ENCODE measurements at regions not wholly inside any gene's neighbourhood (a gene's known extent, or its start where the extent isn't known, plus 50 kb on each side); places are given as distances from the start of the nearest gene placed in this dataset.

- no peak overlapping the region for H3K4me3 ChIP-seq
- no peak for TF ChIP-seq CTCF (IDR thresholded peaks at IDR 0.05)
- no peaks in the 10 kb centered on the region for H3K4me1 ChIP-seq
- H3K27ac ChIP-seq, result no peak overlapping the region
- no peaks in the 10 kb centered on the region for H3K36me3 ChIP-seq
- DNase-seq (ENCODE audit: low spot score in 2 of 2), result no peak
- intact Hi-C loops (cut with DNase I), result no loop called here
- no peaks in the 10 kb centered on the region for H3K9me3 ChIP-seq
- no peaks in the 10 kb centered on the region for H3K27me3 ChIP-seq
Observed at GRCh38 chr13:21228738-21229137, 52.3 kb downstream of the MRPL57 start.

- TF ChIP-seq CTCF (IDR thresholded peaks at IDR 0.05), result no peak
- Histone ChIP-seq H3K27ac (no peak overlapping the region), H3K27me3 (no peaks in the 10 kb centered on the region), H3K4me3 (no peak overlapping the region), H3K9me3 (no peaks in the 10 kb centered on the region), H3K4me1 (no peaks in the 10 kb centered on the region), H3K36me3 (no peaks in the 10 kb centered on the region)
- DNase-seq (ENCODE audit: low spot score in 2 of 2), result no peak
- intact Hi-C loops (cut with DNase I), result no loop called here
Observed at GRCh38 chr13:21229241-21230024, 53.0 kb downstream of the MRPL57 start.

GRCh38 chr13:21230516-21230915 is 54.1 kb downstream of the MRPL57 start:
- Histone ChIP-seq H3K4me3 (no peak overlapping the region), H3K36me3 (no peaks in the 10 kb centered on the region), H3K27ac (no peak overlapping the region), H3K9me3 (no peaks in the 10 kb centered on the region), H3K4me1 (no peaks in the 10 kb centered on the region), H3K27me3 (no peaks in the 10 kb centered on the region)
- no peak for DNase-seq (ENCODE audit: low spot score in 2 of 2)
- no peak for TF ChIP-seq CTCF (IDR thresholded peaks at IDR 0.05)
- intact Hi-C loops (cut with DNase I), result no loop called here

GRCh38 chr13:21231426-21231940 is 55.0 kb downstream of the MRPL57 start:
- no peak for DNase-seq (ENCODE audit: low spot score in 2 of 2)
- no peaks in the 10 kb centered on the region for H3K4me1 ChIP-seq
- no peaks in the 10 kb centered on the region for H3K27me3 ChIP-seq
- no peak overlapping the region for H3K27ac ChIP-seq
- H3K4me3 ChIP-seq, result no peak overlapping the region
- no peaks in the 10 kb centered on the region for H3K36me3 ChIP-seq
- intact Hi-C loops (cut with DNase I), result no loop called here
- TF ChIP-seq CTCF (IDR thresholded peaks at IDR 0.05), result no peak
- no peaks in the 10 kb centered on the region for H3K9me3 ChIP-seq

GRCh38 chr13:21232196-21232595 is 55.7 kb downstream of the MRPL57 start:
- DNase-seq (ENCODE audit: low spot score in 2 of 2), result no peak
- Histone ChIP-seq H3K4me1 (no peaks in the 10 kb centered on the region), H3K9me3 (no peaks in the 10 kb centered on the region), H3K36me3 (no peaks in the 10 kb centered on the region), H3K4me3 (no peak overlapping the region), H3K27ac (no peak overlapping the region), H3K27me3 (no peaks in the 10 kb centered on the region)
- intact Hi-C loops (cut with DNase I), result no loop called here
- no peak for TF ChIP-seq CTCF (IDR thresholded peaks at IDR 0.05)
